Frontal cortex (tissue), 3 donors: ENCODE measurements at regions not wholly inside any gene's neighbourhood (a gene's known extent, or its start where the extent isn't known, plus 50 kb on each side); places are given as distances from the start of the nearest gene placed in this dataset.

Experiments
- DNase-seq, 2 donors: peaks; one replicate each; pipeline ENCODE4 v3.0.0; 2012; ENCODE audit warnings: low spot score in 2 of 2
- FAIRE-seq: peaks from 2 replicates; lab custom pipeline; 2012; peaks lifted over from hg19 to GRCh38; lab: Jason Lieb, UNC
- donor health status: control.
- donor health status: control.
- donor health status: control.

DNA sequence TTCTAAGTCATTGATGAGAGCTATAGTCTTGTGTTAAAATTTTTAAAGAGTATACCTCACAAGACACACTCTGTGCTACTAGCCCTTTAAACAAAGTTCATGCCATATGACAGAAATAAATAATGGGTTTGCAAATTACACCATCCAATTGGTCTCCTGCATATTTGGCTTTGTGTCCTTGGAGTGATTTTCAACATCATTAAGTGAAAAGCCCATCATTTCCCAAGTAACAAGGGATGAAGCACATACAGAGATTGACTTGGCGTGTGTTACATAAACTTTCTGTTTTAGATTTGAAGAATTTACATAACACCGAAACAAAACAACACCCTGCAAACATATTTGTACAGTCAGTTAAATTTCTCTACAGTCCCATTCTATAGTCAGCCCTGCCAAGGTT, 216.9 kb upstream of the NEIL3 start:
- no peak for DNase-seq
- no peak for FAIRE-seq

DNA sequence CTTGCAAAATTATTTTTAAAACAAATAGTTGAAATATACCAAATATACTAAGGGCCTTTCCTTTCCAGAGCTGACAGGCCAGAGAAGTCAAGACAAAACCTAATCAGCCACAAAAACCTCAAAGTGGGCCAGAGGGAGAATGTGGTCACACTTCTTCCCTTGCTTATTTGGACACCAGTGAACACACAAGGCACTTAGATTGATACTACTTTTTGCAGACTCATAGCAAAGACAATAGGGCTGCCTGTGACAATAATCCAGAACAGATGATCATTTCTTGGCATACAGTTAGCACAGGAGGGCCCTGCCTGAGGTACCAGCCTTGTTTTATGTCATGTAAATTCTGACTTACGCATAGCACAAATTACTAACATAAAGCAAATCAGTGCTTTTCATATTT, 215.7 kb upstream of the NEIL3 start:
- FAIRE-seq (no peak), DNase-seq (no peak)

DNA sequence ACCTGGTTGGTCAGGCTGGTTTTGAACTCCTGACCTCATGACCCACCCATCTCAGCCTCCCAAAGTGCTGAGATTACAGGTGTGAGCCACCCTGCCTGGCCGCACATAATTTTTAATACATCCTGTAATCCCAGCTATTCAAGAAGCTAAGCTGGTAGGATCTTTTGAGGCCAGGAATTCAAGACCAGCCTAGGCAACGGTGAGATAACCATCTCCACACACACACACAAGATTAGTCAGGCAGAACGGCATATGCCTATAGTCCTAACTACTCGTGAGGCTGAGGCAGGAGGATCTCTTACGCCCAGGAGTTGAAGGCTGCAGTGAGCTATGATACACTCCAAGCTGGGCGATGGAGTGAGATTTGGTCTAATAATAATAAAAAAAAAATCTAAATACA, 212.4 kb upstream of the NEIL3 start:
- DNase-seq (no peak), FAIRE-seq (no peak)

DNA sequence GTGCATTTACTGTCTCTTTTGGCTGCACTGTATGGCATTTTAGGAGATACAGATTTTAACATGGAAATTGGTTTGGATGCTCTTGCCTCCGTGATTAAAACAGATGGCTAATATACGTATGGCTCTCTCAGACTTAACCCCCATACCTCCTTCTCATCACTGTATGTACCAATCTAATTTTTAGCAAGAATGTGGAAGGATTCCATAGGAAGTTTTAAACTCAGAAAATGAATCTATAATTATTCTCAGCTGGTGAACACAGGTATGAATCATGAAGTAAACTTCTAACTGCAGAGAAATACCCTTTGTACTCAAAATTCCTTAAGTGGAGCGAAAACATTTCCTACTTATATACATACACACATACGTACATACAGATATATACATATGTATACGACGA, 210.5 kb upstream of the NEIL3 start:
- no peak for FAIRE-seq

DNA sequence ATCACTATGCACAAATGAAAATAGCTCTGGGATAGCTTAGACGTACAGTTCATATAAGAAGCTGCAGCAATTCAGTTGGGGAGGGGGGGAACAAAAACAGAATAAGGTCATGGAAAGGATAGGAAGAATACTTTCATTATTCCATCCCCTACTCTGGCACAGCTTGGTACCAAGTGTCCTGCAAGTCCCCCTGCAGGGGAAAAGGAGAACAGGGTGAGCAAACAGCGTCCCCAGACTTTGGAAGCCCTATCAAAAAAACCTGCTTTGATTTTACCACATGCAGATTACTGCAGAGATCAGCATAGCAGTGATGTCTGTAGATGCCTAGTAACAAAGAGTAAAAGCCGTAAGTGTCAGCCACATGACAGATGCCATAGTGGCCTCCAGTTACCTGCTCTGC, 209.4 kb upstream of the NEIL3 start:
- FAIRE-seq (no peak), DNase-seq (no peak)

More for the DNA sequence above, 210.5 kb upstream of the NEIL3 start:
- no peak for DNase-seq

DNA sequence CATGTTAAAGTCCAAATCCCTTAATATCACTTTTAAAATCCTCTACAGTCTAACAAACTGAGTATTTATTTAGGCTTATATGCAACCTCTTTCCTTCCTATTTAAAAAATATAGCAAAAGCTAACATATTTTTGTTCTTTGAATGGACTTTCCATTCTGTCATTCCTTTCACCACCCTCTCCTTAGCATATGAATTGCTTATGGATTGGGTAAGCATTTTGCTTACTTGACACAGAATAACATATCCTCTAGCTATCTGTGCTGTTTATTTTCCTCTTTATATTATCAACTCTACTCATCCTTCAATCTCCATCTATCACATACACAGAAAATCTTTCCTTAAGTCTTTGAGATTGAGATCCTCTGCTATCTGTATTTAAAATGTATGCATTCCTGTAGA, 206.1 kb upstream of the NEIL3 start:
- FAIRE-seq, result no peak

DNA sequence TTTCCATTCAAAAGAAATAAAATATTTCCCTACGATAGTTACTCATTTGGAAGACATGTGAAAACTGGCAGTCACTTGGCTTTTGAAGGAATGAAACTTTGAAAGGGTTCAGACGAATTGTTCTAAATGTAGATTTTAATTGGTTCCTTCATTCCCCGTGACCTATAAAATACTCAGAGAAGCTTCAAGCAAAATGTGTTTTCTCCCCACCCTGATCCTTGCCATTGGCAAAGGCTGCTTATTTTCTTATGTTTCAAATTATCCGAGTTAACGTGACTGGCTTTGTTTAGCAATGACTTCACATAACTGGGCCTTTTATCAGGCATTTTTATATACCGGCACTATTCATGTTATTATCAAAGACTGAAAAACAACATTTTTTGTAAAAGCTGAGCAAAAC, 204.1 kb upstream of the NEIL3 start:
- FAIRE-seq (no peak), DNase-seq (no peak)

More for the DNA sequence above, 206.1 kb upstream of the NEIL3 start:
- DNase-seq, result no peak

DNA sequence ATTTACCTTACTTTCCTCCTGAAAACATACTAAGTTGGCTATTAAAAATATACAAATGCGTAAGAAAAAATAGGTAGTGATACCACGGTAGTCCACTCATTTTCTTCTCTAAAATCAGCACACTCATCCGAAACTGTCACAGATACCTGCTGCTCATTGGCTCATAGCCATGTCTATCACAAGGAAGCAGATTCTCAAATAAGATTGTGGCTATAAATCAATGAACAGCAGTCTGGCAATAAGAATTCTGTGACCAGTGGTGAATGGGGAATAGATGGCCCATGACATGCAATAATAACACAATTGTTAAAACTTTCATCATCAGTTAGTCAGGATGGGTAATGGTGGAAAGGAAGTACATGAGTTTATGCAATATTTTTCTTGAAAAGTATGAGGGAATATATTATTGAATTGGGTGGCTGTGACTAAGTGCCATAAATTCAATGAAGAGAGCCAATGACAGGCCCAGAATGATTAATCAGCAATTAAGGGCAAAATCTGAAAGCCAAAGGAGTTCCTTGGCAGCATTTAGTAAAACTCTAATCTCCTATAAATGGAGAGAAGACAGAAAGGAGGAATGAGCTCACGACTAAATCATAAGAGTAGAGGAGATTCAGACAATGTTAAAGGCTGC, 202.3 kb upstream of the NEIL3 start:
- FAIRE-seq (no peak), DNase-seq (no peak)

DNA sequence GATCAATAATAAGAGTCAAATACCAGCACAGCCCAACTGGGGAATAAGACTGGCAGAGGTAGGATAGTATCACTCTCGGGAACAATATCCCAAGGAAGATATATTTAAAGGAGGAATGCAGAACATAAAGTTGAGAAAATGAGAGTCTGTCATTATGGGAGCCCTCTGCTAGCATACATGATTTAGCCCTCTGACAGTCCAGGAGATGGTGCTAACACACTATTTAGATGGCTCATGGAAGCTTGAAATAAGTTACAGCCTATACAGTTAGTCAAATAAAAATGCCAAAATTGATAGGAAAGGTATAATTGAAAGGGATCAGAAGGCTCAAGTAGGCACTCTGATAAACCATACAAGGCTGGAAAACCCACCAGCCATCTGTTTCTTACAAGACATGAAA, 201.0 kb upstream of the NEIL3 start:
- DNase-seq (no peak), FAIRE-seq (no peak)

DNA sequence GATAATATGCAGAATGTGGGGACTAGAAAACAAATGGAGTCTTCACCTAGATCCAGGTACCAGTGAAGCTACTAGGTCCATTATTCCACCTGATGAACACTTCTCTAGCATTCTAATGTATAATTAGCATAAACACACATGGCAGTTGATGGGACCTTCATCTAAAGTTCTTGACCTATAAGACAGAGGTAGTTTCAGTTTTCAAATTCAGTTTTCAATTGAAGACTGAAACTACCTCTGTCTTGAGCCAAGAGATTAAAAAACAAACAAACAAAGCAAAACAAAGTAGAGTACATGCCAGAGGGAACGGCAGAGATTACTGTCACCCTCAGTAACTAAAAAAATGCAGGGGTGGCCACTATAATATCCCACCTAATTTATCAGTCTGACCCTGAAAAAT, 199.9 kb upstream of the NEIL3 start:
- FAIRE-seq (no peak), DNase-seq (no peak)

DNA sequence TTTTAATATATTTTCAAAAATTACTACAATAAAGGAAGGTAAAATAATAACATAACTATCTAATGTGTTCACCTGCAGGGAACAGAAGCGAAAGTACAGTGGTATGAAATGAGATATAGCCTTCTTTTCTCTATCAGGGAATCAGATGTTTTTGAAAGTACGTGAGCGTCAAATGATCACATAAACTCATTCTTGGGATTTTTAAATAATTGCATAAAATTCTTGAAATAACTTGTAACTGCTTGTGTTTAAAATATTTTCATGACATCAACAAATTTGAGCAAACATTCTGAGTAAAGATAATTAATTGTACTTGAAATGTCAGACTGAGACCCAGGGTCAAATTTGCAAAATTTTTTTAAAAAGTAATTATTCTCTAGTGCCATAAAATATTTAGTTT, 193.5 kb upstream of the NEIL3 start:
- FAIRE-seq, result no peak
- DNase-seq, result no peak

DNA sequence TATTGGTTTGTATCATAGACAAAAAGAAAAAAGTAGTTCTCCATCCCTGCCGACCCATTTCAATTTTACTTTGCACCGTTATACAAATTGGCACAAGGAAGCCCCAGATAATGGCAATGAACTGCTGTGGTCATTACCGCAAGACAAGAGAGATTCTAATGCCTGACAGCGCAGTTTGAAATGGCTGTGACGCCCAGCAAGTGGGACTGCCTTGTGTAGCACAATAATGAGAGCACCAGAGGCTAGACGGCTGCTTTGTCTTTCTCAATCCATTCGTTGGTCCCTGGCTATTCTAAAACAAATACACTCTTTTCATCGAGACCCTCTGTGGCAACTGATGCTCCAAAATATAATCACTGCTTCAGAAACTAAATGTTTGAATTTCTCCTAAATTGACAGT, 192.4 kb upstream of the NEIL3 start:
- no peak for DNase-seq
- FAIRE-seq, result no peak

DNA sequence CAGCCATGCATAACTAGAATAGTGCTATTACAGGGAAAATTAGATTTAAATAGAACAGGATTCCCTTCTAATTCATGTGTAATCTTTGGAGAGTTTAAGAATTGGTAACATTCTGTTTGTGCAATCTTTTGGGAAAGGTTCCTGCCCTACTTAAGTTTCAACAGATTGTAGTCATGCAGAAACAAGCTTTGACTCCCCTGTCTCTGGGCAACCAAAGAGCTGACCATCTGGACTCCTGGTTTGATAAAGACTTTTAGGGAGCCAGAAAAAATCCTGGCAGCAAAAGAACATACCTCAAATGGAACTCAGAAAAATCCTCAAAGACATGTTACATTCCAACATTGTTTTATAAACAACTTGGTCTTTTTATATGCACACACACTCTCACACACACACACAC, 191.1 kb upstream of the NEIL3 start:
- FAIRE-seq (no peak), DNase-seq (no peak)

DNA sequence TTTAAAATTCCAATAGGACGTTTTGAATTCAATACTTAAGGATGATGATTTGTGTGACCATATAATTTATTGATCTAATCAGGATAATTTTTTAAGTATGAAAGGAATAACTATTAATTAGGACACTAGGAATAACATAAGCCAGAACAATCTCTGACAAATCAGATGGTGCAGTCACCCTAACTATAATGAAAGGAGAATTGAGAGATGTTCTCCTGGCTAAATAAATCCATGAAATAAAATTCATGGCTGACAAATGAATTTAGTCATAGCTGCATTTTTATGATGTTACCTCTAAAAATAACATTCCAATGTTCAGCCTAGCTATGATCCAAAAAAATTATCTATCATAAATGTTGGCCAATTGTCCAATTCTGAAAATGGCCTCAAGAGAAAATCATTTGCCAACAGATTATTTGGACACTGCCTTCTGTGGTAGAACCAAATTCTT, 190.6 kb upstream of the NEIL3 start:
- DNase-seq (no peak), FAIRE-seq (no peak)

DNA sequence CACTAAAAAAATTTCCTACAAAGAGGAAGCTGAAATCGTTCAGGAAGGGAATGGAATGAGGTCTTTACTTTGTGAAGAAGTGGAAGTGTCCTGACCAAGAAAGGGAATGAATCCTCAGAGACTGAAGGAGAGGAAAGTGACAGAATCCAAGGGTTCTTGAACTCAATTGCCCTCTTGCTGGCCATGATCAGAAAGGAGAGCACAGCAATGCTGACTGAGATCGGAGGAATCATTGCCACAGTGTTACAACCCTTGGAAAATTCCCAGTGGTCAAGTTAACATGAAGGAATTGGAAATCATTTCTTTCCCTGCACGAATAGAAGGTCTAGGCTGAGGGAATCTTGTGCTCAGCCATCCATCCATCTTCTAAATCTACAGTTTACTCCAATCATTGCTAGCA, 190.0 kb upstream of the NEIL3 start:
- DNase-seq (no peak), FAIRE-seq (no peak)

DNA sequence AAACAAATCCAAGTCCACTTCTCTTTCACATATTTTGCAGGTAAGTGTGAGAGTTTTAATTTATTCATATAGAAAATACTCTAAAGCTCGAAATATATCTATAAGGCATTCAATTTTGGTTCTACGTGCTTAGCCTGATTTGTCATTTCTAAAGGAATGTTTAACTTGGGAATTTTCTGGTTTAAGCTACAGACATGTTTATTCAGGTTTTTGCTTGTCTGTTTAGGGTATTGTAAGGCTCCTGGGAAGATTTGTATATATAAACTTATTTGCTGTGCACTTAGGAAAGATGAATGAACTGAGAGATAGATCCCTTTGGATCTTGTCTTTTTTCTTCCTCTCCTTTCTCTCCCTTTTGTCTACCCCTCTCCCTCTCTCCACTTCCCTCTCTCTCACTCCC, 185.9 kb upstream of the NEIL3 start:
- FAIRE-seq (no peak), DNase-seq (no peak)

DNA sequence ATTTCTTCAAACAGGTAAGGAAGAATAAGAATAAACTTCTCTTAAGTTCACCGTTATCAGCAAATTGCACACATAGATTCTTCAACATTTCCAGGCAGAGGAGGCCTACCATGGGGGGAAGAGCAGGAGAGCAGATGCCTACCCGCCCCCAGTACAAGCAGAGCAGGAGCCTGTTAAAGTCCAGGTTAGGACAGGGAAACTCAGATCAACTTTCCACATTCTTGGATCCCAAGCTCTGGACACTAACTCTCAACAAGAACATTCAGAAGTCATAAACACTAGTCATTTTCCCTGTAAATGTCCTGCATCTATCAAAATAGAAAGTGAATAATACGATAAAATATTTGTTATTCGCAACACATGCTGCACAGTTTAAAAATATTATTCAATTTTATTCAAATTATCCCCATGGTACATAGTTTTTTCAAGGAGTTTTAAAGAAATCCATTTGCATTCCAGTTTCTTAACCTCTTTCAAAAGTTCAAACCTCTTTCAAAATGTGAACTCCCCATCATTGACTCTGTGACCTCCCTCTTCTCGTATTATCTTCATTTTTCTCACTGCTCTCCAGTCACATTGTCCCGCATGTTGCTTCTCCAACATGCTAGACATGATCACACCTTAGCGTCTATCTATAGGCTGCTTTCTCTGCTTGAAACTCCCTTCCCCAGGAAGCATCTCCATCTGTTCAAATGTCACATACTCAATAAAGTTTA, 185.2 kb upstream of the NEIL3 start:
- no peak for DNase-seq
- FAIRE-seq, result no peak

DNA sequence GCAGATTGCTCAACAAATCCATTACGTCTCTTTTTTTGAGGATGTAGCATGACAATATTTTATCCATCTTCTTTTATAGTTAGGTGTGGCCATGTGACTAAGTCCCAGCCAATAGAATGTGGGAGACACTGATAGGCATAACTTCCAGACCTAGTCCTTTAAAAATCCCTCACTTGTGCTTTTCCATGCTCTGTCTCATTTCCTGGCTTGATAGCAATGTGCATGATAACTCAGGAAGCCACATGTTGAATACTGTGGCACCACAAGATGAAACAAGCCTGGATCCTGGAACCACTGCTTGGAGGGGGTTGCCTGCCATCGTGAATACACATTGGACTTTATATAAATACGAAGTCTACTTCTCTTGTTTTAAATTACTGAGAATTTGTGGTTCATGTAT, 184.0 kb upstream of the NEIL3 start:
- DNase-seq (no peak), FAIRE-seq (no peak)

DNA sequence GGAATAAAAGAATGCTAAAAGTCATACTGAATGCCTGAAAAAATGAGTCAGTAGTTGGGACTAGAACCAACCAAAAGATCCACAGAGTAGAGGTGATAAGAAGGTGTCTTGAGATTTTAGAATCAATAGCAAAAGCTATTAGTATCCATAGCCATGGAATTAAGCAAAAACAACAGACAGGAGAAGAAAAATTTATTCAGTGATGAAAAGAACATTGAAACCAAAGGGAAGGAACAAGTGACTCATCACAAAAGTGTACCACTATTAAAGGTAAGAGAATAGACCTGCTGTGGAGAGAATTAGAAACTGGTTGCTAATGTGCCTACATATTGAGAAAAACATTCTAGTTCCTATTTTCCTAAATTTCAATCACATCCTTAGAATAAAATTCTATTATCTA, 182.0 kb upstream of the NEIL3 start:
- DNase-seq, result no peak
- no peak for FAIRE-seq

DNA sequence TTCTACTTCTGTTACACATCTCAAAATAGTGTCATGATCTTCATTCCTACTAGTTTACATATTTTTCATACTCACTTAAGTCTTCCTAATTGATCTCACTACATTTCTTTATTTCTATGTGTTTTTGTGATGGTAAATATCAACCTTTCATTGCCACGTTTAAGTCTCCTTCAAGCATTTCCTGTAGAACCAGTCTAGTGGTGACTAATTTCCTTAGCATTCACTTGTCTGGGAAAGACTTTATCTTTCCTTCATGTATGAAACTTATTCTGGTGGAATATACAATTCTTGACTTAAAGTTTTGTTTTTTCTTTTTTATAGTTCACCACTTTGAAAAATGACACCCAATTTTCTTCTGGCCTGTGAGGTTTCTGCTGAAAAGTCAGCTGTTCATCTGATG, 181.4 kb upstream of the NEIL3 start:
- no peak for FAIRE-seq

DNA sequence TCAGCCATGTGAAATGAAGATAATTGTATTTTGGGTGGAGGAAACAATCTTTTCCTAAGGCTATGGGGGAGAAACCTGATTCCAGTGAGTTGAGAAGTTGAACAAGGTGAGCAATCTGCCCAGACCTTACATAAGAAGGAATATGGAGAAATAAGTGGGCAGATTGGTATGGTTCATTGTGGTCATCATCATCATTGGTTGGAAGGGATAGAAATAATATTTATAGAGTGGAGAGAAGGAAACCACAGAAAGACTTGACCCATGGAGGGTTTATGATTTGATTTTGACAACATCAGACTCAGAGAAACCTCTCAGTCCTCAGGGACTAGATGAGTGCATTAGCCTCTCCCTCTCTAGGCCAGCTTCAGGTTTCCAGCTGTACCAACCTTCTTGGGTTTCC, 177.9 kb upstream of the NEIL3 start:
- DNase-seq, result no peak
- no peak for FAIRE-seq

More for the DNA sequence above, 181.4 kb upstream of the NEIL3 start:
- no peak for DNase-seq

DNA sequence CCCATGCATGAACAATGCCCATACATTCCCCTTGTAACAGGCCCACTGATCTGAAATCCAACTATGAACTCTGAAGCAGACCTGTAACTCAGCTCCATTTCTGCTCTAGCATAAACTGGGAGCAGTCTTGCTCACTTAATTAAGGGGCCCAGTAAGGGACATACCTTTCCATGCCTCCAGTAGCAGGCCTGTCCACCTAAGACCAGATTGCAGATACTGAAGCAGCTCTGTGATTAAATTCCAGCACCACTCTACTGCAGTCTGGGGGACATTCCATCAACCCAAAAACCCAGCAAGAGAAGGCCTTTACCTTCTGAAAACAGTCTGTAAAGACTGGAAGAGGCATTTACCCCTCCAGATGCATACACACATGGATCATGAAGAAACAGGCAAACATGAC, 162.0 kb upstream of the NEIL3 start:
- DNase-seq, result no peak
- no peak for FAIRE-seq
